ENCODE measurements at regions not wholly inside any gene's neighbourhood (a gene's known extent, or its start where the extent isn't known, plus 50 kb on each side); places are given as distances from the start of the nearest gene placed in this dataset.
"Not testable (repeated sequence)": the region's sequence is repeated elsewhere in the genome, so short reads cannot be mapped to it uniquely, and the experiment has no call there.

- DNase-seq: no peak
Measured at GRCh38 chr7:67923286-67923685, 926.7 kb downstream of the TYW1 start.

GRCh38 chr7:67928141-67928540 lies 931.5 kb downstream of the TYW1 start:
- no peak for DNase-seq

- DNase-seq: not testable (repeated sequence)
Measured at GRCh38 chr7:67936447-67936846, 939.8 kb downstream of the TYW1 start.

GRCh38 chr7:67940400-67940799 lies 943.8 kb downstream of the TYW1 start:
- DNase-seq: no peak

GRCh38 chr7:67947191-67947590 lies 950.6 kb downstream of the TYW1 start:
- no peak for DNase-seq

DNA sequence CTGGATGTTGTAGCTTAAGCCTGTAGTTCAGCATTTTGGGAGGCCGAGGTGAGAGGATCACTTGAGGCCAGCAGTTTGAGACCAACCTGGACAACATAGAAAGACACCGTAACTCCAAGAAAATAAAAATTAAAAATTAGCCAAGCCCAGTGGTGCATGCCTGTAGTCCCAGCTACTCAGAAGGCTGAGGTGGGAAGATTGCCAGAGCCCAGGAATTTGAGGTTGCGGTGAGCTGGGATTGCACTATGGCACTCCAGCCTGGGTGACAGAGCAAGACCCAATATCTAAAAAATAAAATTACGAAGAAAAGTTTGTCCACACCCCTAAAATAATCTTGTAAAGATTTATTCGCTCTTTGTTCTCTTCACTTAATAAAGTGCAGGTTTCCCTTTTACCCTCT lies 951.0 kb downstream of the TYW1 start:
- DNase-seq: no peak

DNA sequence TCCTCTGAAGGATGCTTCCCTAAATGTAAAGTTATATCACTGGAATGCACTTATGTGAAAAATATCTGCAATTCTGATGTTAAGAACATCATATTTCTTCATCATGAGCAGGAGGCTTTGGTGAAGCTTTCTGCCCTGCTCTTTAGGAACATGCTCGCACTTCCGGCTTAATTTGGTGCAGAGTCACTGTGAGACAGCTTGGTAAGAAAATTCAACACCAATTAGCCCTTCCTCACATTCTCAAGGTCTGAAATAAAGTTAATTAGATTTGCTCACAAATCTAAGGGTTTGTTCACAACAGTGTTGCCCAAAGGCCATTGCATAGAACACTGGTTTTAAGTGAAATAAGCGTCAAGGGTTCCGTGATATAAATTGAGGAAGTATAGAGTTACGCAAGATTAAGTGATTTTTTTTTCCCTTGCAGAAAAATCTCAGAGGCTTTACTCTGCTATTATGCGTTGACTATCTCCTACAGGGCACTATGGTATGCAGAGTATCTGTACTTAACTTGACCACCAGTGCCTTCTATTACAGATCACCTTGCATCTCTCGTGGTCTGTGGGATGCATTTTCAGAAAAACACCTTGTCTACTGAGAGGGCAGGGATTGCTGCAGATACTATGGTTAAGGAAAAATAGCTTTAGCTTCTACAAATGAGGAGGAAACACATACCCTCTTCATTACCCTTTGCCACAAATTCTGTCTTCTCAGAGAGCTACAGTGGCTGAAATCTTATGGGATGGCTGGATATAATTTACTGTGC lies 953.9 kb downstream of the TYW1 start:
- no peak for DNase-seq

DNA sequence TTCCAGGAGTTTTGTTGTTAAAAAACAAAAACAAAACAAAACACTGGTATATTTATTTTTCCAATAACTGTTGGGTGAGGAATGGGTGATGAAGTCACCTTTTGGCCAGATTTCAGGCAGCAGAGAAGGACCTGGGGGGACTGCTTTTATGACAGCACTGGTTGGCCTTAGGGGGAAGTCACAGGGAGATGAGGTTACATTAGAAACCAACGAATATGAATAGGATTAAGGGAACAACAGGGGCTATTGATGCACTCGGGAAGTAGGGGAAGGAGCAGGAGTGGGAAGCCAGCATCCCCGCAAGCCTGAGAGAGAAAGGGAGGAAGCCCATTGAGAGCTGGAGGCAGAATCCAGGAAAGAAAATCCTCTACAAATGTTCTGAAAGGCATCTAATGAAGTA lies 958.4 kb downstream of the TYW1 start:
- no peak for DNase-seq

- DNase-seq: no peak
Measured at GRCh38 chr7:67962863-67963262, 966.2 kb downstream of the TYW1 start.

DNA sequence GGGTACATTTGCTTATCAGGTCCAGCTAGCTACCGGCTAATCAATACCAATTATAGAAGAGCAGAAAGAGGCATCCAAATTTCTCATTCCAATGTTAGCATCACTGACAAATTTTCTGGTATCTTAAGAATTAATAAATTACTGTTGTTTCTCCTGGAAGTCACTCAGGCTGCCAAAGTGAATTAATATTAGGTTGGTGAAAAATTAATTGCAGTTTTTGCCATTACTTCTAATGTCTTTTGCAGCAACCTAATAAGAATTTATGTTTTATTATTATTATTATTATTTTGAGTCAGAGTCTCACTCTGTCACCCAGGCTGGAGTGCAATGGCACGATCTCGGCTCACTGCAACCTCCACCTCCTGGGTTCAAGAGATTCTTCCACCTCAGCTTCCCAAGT lies 979.9 kb downstream of the TYW1 start:
- no peak for DNase-seq

- no peak for DNase-seq
Measured at GRCh38 chr7:67983486-67983885, 986.9 kb downstream of the TYW1 start.

DNA sequence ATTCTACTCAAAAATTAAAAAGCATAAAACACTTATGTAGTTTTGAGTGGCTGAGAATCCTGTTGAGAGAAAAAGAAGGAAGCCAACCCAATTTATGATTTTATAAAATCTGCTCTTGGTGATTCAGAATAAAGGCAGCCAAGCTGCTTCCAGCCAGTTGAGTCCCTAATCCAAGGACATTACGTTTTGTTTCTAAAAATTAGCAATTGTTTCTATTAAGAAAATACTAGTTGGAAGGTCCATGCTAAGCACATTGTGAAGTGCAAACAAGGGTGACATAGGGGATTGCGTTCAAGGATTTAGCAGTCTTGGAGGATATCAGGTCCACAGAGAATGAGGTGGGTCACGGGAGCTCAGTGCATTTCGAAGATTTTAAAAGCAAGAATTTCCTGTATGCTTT lies 987.7 kb downstream of the TYW1 start:
- DNase-seq: no peak

DNA sequence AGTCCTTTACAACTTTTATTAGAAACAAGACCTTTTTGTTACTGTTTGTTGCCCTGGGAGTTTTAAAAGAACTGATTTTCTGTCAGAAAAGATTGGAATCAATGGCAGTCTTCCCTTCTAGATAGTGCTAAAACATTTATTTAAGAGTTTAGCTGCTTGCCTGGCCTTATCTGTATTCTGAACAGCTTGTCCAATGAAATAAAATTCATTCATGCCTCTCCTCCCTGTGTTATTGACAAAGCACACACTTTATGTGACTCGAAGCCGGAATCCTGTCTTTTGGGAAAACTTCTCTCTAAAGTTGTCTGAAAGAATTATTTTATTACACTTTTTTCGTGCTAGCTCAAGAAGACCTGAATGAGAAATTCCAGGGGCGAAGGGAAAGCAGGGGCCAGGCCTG lies 992.5 kb downstream of the TYW1 start:
- DNase-seq: no peak

- no peak for DNase-seq
Measured at GRCh38 chr7:67990003-67990402, 993.4 kb downstream of the TYW1 start.

- no peak for DNase-seq
Measured at GRCh38 chr7:67990716-67991115, 994.1 kb downstream of the TYW1 start.

DNA sequence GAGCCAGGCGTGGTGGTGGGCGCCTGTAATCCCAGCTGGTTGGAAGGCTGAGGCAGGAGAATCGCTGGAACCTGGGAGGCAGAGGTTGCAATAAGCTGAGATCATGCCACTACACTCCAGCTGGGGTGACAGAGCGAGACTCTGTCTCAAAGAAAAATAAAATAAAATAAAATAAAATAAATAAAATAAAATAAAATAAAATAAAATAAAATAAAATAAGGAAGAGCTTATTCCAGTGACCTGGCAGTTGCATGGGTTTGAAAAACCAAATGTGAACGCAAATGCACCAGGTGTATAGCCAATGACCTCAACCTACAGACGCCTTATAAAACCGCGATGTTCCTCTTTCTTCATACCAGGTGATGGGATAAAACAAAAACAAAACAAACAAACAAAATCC lies 995.7 kb downstream of the TYW1 start:
- no peak for DNase-seq

GRCh38 chr7:68005992-68006391 lies 1009.4 kb downstream of the TYW1 start:
- DNase-seq: no peak

DNA sequence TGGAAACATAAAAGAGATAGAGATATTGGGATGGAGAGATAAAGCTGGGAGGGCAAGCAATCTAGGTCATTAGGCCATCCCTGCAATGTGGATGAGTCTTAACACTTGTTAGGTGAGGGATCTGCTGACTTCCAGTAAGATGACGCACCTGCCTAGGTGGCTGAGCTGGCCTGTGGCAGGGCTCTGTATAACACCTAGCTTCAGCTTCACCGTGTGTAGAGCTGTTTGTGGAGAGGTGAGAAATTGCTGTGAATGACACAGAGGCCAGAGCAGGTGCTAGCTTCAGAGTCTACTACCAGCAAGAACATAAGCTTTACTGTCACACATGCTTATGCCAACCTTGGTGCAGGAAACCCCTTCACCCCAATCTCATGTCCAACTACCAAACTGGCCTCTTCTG lies 1010.0 kb downstream of the TYW1 start:
- DNase-seq: no peak

DNA sequence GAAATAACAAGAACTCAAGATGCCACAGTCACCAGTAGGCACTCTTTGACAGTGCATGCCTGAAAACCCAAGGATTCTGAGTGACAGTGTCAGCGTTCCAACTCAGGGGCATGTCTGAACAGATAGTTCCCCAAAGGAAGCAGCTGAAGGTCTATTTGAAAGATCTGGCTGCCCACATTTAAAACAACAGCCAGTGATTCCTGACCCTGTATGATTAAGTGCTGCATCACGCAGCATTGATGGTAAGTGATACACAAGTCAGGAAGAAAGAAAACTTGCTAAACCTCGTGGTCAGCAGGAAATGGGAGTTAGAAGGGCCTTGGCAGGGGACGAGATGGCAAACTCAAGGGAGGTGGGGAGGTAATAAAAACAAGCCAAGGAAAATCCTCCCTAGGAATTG lies 1013.1 kb downstream of the TYW1 start:
- no peak for DNase-seq

DNA sequence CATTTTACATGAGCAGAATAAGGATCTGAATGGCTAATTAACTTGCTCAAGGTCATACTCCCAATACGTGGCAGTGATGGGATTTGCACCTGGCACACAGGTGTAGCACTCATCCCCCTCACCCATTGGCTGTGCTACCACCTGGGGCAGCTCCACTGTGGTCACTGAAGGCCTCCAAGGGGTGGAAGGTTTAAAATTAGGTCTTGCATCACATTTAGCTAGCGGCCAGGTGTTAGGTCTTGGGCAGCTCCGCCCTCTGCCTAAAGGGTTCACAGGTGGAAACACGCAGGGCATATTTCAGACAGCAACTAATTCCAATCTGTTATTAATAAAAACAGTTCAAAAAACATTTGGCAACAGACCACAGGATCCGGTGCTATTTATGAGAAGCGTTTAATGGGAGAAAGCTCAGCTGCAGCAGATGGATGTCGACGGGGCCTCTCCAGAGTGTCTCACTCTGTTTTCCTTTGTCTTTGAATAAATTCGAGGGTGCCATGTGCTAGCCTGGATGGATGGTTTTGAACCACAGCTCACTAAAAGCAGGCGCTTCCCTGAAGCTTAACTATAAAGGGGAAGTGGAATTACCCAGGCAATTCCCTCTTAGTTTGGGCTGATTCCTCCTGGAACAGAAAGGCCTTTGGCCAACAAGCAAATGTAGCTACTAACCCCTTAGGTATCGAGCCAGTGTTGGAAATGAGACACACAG lies 1017.6 kb downstream of the TYW1 start:
- DNase-seq: no peak

DNA sequence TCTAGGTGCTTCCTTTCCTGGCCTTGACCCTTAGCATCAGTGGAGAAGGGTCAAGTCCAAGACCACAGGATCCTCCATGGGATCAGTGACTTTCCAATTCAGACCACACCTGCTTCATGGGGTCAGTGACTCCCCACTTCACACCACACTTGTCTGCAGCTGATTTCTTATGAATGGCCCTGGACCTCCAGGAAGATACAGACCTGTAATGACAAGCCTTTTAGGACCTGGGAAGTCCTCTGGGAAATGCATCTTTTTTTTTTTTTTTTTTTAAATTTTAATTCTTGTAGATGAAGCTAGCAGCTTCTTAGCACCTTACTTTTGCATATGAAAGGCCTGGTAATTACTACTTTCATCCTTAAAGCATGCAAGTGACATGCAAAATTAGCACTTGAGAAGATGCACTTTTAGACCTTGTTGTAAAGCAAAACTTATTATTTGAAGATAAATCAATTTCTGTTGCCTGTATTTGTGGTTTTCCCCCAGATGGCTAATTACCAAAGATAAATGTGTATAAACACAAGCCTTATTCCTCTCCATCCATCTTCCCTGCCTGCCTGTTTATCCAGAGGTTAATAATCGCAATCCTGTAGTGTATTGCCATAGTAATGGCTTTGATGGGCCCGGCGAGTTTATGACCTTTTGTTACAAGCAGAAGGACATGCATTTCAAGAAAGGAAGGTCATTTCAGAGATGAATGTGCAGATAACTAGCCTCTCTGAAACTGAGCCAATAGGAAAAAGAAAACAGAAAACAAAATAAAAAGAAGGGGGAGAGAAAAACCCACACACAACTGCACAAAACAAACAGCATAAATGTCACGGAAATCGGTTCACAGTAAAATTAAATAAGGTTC lies 1018.7 kb downstream of the TYW1 start:
- DNase-seq: no peak

DNA sequence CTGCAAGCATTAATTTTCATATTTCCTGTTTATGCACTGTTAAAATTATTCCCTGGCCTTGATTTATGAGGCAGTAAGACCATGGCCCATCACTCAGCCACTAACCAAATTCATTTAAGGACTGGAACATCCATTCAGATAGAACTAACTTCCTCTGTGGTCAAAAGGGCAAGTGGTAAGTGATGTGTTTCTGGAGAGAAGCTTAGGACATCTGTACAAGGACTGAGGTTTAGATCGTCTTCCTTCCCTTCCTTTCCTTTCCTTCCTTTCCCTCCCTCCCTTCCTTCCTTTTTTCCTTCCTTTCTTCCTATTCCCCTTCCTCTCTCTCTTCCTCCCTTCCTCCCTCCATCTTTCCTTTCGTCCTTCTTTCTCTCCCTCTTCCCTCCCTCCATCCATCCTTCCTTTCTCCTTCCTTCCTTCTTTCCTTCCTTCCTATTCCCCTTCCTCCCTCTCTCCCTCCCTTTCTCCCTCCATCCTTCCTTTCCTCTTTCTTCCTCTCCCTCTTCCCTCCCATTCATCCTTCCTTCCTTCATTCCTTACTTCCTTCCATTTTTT lies 1019.4 kb downstream of the TYW1 start:
- DNase-seq: no peak

DNA sequence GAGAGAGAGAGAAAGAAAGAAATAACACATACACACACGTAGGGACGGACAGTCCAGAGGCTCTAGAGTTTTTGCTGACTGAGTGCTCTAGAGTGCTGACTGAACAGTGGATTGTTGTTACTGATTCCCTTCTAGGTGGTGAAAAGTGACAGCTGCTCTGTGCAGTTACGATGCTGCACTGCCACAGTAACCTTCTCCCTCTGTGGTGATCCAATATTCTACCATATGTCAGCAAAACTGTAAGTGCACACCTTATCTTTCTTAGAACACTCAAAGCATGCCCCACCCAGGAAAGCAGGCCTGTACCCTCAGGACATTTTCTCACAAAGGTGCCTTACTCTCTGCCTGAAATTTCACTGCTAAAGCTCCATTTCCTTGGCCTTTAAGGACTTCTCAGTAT lies 1023.5 kb downstream of the TYW1 start:
- DNase-seq: no peak
